ENCODE measurements at regions not wholly inside any gene's neighbourhood (a gene's known extent, or its start where the extent isn't known, plus 50 kb on each side); places are given as distances from the start of the nearest gene placed in this dataset.

GRCh38 chr2:80748592-80748991 is 444.0 kb upstream of the LRRTM1 start:
- DNase-seq: no peak
- in situ Hi-C loops (cut with MboI; ENCODE audit: low pct_unique_long_range_greater_than_20kb, low sequenced_read_pairs): no loop called here

- in situ Hi-C loops (cut with MboI; ENCODE audit: low pct_unique_long_range_greater_than_20kb, low sequenced_read_pairs): no loop called here
- DNase-seq: no peak
These were observed 432.5 kb upstream of the LRRTM1 start for GRCh38 chr2:80737047-80737446.

- no peak for DNase-seq
- in situ Hi-C loops (cut with MboI; ENCODE audit: low pct_unique_long_range_greater_than_20kb, low sequenced_read_pairs): no loop called here
These were observed 420.4 kb upstream of the LRRTM1 start for GRCh38 chr2:80725001-80725400.

- no peak for DNase-seq
- in situ Hi-C loops (cut with MboI; ENCODE audit: low pct_unique_long_range_greater_than_20kb, low sequenced_read_pairs): no loop called here
These were observed 418.3 kb upstream of the LRRTM1 start for GRCh38 chr2:80722803-80723202.

- in situ Hi-C loops (cut with MboI; ENCODE audit: low pct_unique_long_range_greater_than_20kb, low sequenced_read_pairs): no loop called here
- no peak for DNase-seq
These were observed 415.1 kb upstream of the LRRTM1 start for GRCh38 chr2:80719607-80720006.

- in situ Hi-C loops (cut with MboI; ENCODE audit: low pct_unique_long_range_greater_than_20kb, low sequenced_read_pairs): no loop called here
These were observed 410.9 kb upstream of the LRRTM1 start for GRCh38 chr2:80715433-80715832.

GRCh38 chr2:80711915-80712314 is 407.4 kb upstream of the LRRTM1 start:
- DNase-seq: no peak
- in situ Hi-C loops (cut with MboI; ENCODE audit: low pct_unique_long_range_greater_than_20kb, low sequenced_read_pairs): no loop called here

More at GRCh38 chr2:80715433-80715832, 410.9 kb upstream of the LRRTM1 start:
- no peak for DNase-seq

GRCh38 chr2:80706951-80707350 is 402.4 kb upstream of the LRRTM1 start:
- in situ Hi-C loops (cut with MboI; ENCODE audit: low pct_unique_long_range_greater_than_20kb, low sequenced_read_pairs): no loop called here
- no peak for DNase-seq

- DNase-seq: no peak
- in situ Hi-C loops (cut with MboI; ENCODE audit: low pct_unique_long_range_greater_than_20kb, low sequenced_read_pairs): no loop called here
These were observed 402.0 kb upstream of the LRRTM1 start for GRCh38 chr2:80706541-80706940.

GRCh38 chr2:80703532-80703931 is 399.0 kb upstream of the LRRTM1 start:
- in situ Hi-C loops (cut with MboI; ENCODE audit: low pct_unique_long_range_greater_than_20kb, low sequenced_read_pairs): no loop called here
- no peak for DNase-seq

- in situ Hi-C loops (cut with MboI; ENCODE audit: low pct_unique_long_range_greater_than_20kb, low sequenced_read_pairs): no loop called here
- DNase-seq: no peak
These were observed 396.4 kb upstream of the LRRTM1 start for GRCh38 chr2:80700961-80701360.
